ENCODE measurements at regions not wholly inside any gene's neighbourhood (a gene's known extent, or its start where the extent isn't known, plus 50 kb on each side); places are given as distances from the start of the nearest gene placed in this dataset.

DNA sequence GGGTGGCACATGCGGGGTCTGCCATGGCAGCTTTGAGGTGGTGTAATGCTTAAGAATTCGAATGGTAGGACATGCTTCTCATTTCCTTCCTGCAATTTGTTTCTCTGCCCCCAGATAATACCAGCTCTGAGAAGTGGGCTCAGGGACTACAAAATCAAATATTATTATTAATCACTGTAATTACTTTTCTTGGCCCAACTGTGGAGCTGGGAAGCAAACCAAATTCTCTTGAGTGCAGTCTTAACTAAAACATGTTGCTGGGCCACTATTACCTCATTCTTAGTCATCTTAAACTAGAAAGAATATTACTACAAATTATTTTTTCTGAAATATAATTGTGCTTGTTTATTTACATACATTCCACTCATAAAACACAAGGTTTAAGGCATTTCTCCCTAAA lies 566.7 kb upstream of the NRP1 start:
- no peak overlapping the region for H3K9ac ChIP-seq (ENCODE audit: insufficient read depth, low read length, poor library complexity, severe bottlenecking)
- no peak overlapping the region for H3K27ac ChIP-seq (ENCODE audit: low read depth in 1 of 2, low read length in 2 of 2)
- no peaks in the 10 kb centered on the region for H4K20me1 ChIP-seq (ENCODE audit: insufficient read depth, low read length)
- H3K9me3 ChIP-seq (replicated peaks in 1 of 2; ENCODE audit: control insufficient read depth in 1 of 2, insufficient read depth in 1 of 2, low read length in 2 of 2): no peaks in the 10 kb centered on the region
- H3K36me3 Mint-ChIP-seq: no peaks in the 10 kb centered on the region
- WGBS (ENCODE audit: insufficient coverage): no CpG with 5 or more reads among the region's 2 CpGs
- no peak overlapping the region for H3K4me3 ChIP-seq (replicated peaks in 1 of 3; ENCODE audit: low read depth in 2 of 3, low read length in 3 of 3)
- no peak overlapping the region for H3K4me3 Mint-ChIP-seq
- TF ChIP-seq, protein P1, sequence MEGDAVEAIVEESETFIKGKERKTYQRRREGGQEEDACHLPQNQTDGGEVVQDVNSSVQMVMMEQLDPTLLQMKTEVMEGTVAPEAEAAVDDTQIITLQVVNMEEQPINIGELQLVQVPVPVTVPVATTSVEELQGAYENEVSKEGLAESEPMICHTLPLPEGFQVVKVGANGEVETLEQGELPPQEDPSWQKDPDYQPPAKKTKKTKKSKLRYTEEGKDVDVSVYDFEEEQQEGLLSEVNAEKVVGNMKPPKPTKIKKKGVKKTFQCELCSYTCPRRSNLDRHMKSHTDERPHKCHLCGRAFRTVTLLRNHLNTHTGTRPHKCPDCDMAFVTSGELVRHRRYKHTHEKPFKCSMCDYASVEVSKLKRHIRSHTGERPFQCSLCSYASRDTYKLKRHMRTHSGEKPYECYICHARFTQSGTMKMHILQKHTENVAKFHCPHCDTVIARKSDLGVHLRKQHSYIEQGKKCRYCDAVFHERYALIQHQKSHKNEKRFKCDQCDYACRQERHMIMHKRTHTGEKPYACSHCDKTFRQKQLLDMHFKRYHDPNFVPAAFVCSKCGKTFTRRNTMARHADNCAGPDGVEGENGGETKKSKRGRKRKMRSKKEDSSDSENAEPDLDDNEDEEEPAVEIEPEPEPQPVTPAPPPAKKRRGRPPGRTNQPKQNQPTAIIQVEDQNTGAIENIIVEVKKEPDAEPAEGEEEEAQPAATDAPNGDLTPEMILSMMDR (IDR thresholded peaks at IDR 0.05): no peak
- H3K9me3 Mint-ChIP-seq: peaks cover 0 to 15% (median 5%) of the 10 kb centered on the region in 7 donors
- H3K27me3 Mint-ChIP-seq (ENCODE audit: low read depth in 3 of 3): peaks cover 1 to 4% (median 4%) of the 10 kb centered on the region in 3 donors
- H3K27ac Mint-ChIP-seq: no peak overlapping the region
- no peaks in the 10 kb centered on the region for H3K79me2 ChIP-seq (ENCODE audit: insufficient read depth, low read length)
- H2AFZ ChIP-seq (ENCODE audit: insufficient read depth, low read depth, low read length, poor library complexity, severe bottlenecking): no peak overlapping the region
- no peaks in the 10 kb centered on the region for H3K36me3 ChIP-seq (replicated peaks in 1 of 2; ENCODE audit: control insufficient read depth in 1 of 2, insufficient read depth in 2 of 2, low read length in 2 of 2)
- no peaks in the 10 kb centered on the region for H3K4me1 ChIP-seq (ENCODE audit: control insufficient read depth in 1 of 2, insufficient read depth in 2 of 2, low read length in 2 of 2)
- no peaks in the 10 kb centered on the region for H3K27me3 ChIP-seq (ENCODE audit: control insufficient read depth in 2 of 2, insufficient read depth in 2 of 2, low read length in 2 of 2)
- H3K4me1 Mint-ChIP-seq: no peaks in the 10 kb centered on the region
- no peak for DNase-seq
- intact Hi-C loops (cut with micrococcal nuclease): no loop called here
- H3K4me2 ChIP-seq (replicated peaks; ENCODE audit: extremely low read depth, low read length, poor library complexity, severe bottlenecking): no peak overlapping the region

DNA sequence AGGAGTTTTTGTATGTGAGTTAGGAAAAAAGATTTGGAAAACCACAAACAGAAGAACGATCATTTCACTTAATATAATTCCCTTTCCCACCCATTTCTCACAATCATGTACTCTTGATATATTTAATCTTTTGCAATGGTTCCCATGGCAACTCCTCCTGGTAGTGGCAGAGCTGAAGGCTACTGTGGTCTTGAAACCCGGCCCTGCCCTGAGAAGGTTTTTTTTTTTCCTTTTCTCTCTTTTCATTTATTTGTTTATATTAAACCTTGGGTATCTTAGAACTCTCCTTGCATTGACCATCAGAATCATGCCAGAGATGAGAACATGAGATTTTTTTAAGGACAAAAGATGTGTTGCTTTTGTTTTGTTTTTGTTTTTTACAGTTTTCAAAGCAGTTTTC lies 566.1 kb upstream of the NRP1 start:
- TF ChIP-seq, protein P1 (IDR thresholded peaks at IDR 0.05): no peak
- Mint-ChIP-seq H3K4me3 (no peak overlapping the region), H3K9me3 (peaks cover 0 to 15% (median 5%) of the 10 kb centered on the region in 7 donors), H3K36me3 (no peaks in the 10 kb centered on the region), H3K4me1 (no peaks in the 10 kb centered on the region), H3K27me3 (ENCODE audit: low read depth in 3 of 3) (peaks cover 1 to 4% (median 4%) of the 10 kb centered on the region in 3 donors), H3K27ac (no peak overlapping the region)
- Histone ChIP-seq H3K4me1 (ENCODE audit: control insufficient read depth in 1 of 2, insufficient read depth in 2 of 2, low read length in 2 of 2) (no peaks in the 10 kb centered on the region), H3K9ac (ENCODE audit: insufficient read depth, low read length, poor library complexity, severe bottlenecking) (no peak overlapping the region), H3K9me3 (replicated peaks in 1 of 2; ENCODE audit: control insufficient read depth in 1 of 2, insufficient read depth in 1 of 2, low read length in 2 of 2) (no peaks in the 10 kb centered on the region), H3K36me3 (replicated peaks in 1 of 2; ENCODE audit: control insufficient read depth in 1 of 2, insufficient read depth in 2 of 2, low read length in 2 of 2) (no peaks in the 10 kb centered on the region), H3K27ac (ENCODE audit: low read depth in 1 of 2, low read length in 2 of 2) (no peak overlapping the region), H3K4me3 (replicated peaks in 1 of 3; ENCODE audit: low read depth in 2 of 3, low read length in 3 of 3) (no peak overlapping the region), H3K79me2 (ENCODE audit: insufficient read depth, low read length) (no peaks in the 10 kb centered on the region), H2AFZ (ENCODE audit: insufficient read depth, low read depth, low read length, poor library complexity, severe bottlenecking) (no peak overlapping the region), H3K27me3 (ENCODE audit: control insufficient read depth in 2 of 2, insufficient read depth in 2 of 2, low read length in 2 of 2) (no peaks in the 10 kb centered on the region), H4K20me1 (ENCODE audit: insufficient read depth, low read length) (no peaks in the 10 kb centered on the region), H3K4me2 (replicated peaks; ENCODE audit: extremely low read depth, low read length, poor library complexity, severe bottlenecking) (no peak overlapping the region)
- intact Hi-C loops (cut with micrococcal nuclease): no loop called here
- no peak for DNase-seq
- WGBS (ENCODE audit: insufficient coverage): no CpG with 5 or more reads among the region's 2 CpGs

All from CD14-positive monocyte (primary cell).